ENCODE measurements at regions not wholly inside any gene's neighbourhood (a gene's known extent, or its start where the extent isn't known, plus 50 kb on each side); places are given as distances from the start of the nearest gene placed in this dataset.
"Not testable (repeated sequence)": the region's sequence is repeated elsewhere in the genome, so short reads cannot be mapped to it uniquely, and the experiment has no call there.

- no peak for DNase-seq
Observed at GRCh38 chr6:87755708-87756671, 54.0 kb upstream of the AKIRIN2 start.

DNA sequence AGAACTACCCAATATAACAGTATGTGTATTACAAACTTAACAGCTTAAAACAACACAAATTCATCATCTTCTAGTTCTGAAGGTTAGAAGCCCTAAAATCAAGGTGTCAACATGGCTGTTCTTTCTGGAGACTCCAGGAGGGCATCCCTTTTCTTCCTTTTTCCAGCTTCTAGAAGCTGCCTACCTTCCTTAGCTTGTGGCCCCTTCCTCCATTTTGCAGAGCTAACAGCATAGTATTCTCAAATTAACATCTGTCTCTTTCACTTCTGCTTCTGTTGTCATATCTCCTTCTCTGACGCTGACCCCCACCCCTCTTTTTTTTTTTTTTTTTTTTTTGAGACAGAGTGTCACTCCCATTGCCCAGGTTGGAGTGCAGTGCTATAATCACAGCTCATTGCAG, 52.8 kb upstream of the AKIRIN2 start:
- no peak for DNase-seq

DNA sequence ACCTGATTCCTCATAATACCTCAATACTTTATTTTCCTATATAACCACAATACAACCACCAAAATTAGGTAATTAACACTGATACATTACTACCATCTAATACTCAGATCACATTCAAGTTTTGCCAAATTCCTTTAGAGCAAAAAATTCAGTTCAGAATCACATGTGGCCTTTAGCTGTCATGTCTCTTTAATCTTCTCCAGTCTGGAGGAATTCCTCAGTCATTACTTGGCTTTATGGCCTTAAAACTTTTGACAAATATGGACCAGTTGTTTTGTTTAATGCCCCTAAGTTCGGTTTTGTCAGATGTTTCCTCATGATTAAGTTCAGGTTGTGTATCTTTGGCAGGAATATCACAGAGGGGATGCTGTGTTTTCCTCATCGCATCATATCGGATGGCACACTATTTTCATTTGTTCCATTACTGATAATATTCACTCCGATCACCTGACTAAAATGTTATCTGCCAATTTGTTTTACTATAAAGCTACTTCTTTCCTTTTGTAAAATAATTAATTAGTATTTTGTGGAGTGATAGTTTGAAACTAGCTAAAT, 51.2 kb upstream of the AKIRIN2 start:
- no peak for DNase-seq

- DNase-seq: not testable (repeated sequence)
Observed at GRCh38 chr6:87752503-87752902, 50.5 kb upstream of the AKIRIN2 start.
